HepG2 (cell line): ENCODE measurements at regions not wholly inside any gene's neighbourhood (a gene's known extent, or its start where the extent isn't known, plus 50 kb on each side); places are given as distances from the start of the nearest gene placed in this dataset.

Experiments
- ATAC-seq: fragments of 200-7000 bp; cut with Tn5 transposase; 3 replicates; pipeline ENCODE4 v1.9.1; 2020; ENCODE audit warnings: mild to moderate bottlenecking, moderate library complexity
- BruUV-seq: library from RNA; stranded (reverse); fragments of 400-500 nt; replicated peaks from 2 replicates; lab custom pipeline; 2021; lab: Mats Ljungman, UMichigan
- CTCF ChIA-PET: fragments of 300-600 bp; formaldehyde crosslinking; extraction: SDS; loops from one replicate; lab custom pipeline; 2021; ENCODE audit warnings: low total read pairs, inconsistent platforms, low intra/inter-chr PET ratio; lab: Yijun Ruan, JAX
- POLR2A ChIA-PET: fragments of 350-600 bp; sonication (Branson Sonifier 250); formaldehyde crosslinking; loops from one replicate; lab custom pipeline; 2020; ENCODE audit warnings: antibody characterized with exemption, inconsistent platforms; lab: Yijun Ruan, JAX
- DNase-seq: peaks from one replicate; pipeline ENCODE4 v3.0.0-alpha.2; 2015; ENCODE audit warnings: low spot score
- FAIRE-seq: peaks from 3 replicates; lab custom pipeline; 2011; peaks lifted over from hg19 to GRCh38; lab: Jason Lieb, UNC
- H2AFZ ChIP-seq: one replicate; pipeline ENCODE4 v1.6.1; 2011; ENCODE audit warnings: low read length, inconsistent platforms
- H3K27ac ChIP-seq: fragments of 300-600 bp; 3 replicates; pipeline ENCODE4 v1.8.0; 2011; ENCODE audit warnings: mixed run types, mild to moderate bottlenecking, mixed read lengths, low read length, inconsistent platforms; ENCODE audit not compliant: insufficient read depth; ENCODE audit errors: extremely low read length
- H3K27me3 ChIP-seq, 2 experiments: fragments of 200-600 bp in 1 of 2; 2 replicates in 1 of 2; 3 replicates in 1 of 2; pipeline versions ENCODE4 v1.6.0 to v1.8.0; 2011; ENCODE audit warnings: low read length in 2 of 2, mild to moderate bottlenecking in 2 of 2, moderate library complexity in 2 of 2, inconsistent platforms in 1 of 2; ENCODE audit not compliant: insufficient read depth in 2 of 2, control insufficient read depth in 1 of 2
- H3K36me3 ChIP-seq, 2 experiments: fragments of 200-600 bp in 1 of 2; replicated peaks in 1 of 2; 2 replicates in 1 of 2; 3 replicates in 1 of 2; pipeline versions ENCODE4 v1.5.1 to v1.8.0; 2011; ENCODE audit warnings: low read length in 2 of 2, inconsistent platforms in 1 of 2; ENCODE audit not compliant: insufficient read depth in 2 of 2, control insufficient read depth in 1 of 2
- H3K4me1 ChIP-seq: 2 replicates; pipeline ENCODE4 v1.5.1; 2012; ENCODE audit warnings: low read length, inconsistent platforms; ENCODE audit not compliant: insufficient read depth
- H3K4me2 ChIP-seq: 2 replicates; pipeline ENCODE4 v1.6.0; 2011; ENCODE audit warnings: low read depth, low read length, inconsistent platforms
- H3K4me3 ChIP-seq, 3 experiments: fragments of 200-600 bp in 1 of 3; sonication (generic), shearing (Covaris generic) in 1 of 3; replicated peaks in 1 of 3; 2 replicates each; pipeline ENCODE4 v1.5.1; 2011 to 2016; ENCODE audit warnings: low read length in 3 of 3, inconsistent platforms in 2 of 3, low read depth in 2 of 3, mild to moderate bottlenecking in 2 of 3, control low read depth in 1 of 3, mixed read lengths in 1 of 3; ENCODE audit not compliant: insufficient read depth in 1 of 3
- H3K79me2 ChIP-seq: one replicate; pipeline ENCODE4 v1.6.1; 2011; ENCODE audit warnings: low read length, inconsistent platforms; ENCODE audit not compliant: insufficient read depth
- H3K9ac ChIP-seq: 2 replicates; pipeline ENCODE4 v1.6.0; 2011; ENCODE audit warnings: mild to moderate bottlenecking, low read depth, low read length, inconsistent platforms; ENCODE audit not compliant: insufficient read depth
- H3K9me3 ChIP-seq: 2 replicates; pipeline ENCODE4 v1.5.1; 2012; ENCODE audit warnings: mild to moderate bottlenecking, low read length
- H4K20me1 ChIP-seq: 2 replicates; pipeline ENCODE4 v1.6.0; 2011; ENCODE audit warnings: inconsistent platforms, mild to moderate bottlenecking, low read length, moderate library complexity; ENCODE audit not compliant: insufficient read depth
- CCAR2 ChIP-seq: fragments of 200-400 bp; formaldehyde crosslinking; optimal IDR thresholded peaks from 2 replicates; pipeline ENCODE3; 2018; ENCODE audit warnings: low read depth, mild to moderate bottlenecking, low read length, moderate library complexity
- CREB1 ChIP-seq, 2 experiments: fragments of 450-650 bp in 1 of 2; IDR thresholded peaks; 2 replicates each; pipeline ENCODE4 v1.6.1; 2016 to 2017; ENCODE audit warnings: control low read depth in 1 of 2, mild to moderate bottlenecking in 1 of 2, missing compliant biosample characterization in 1 of 2, missing genetic modification characterization in 1 of 2
- DNMT1 ChIP-seq: sonication (generic); formaldehyde crosslinking; IDR thresholded peaks from 2 replicates; pipeline ENCODE4 v1.5.1; 2020; ENCODE audit warnings: mild to moderate bottlenecking, missing genetic modification reagents
- HDAC6 ChIP-seq: fragments of 200-600 bp; sonication (generic); IDR thresholded peaks from 2 replicates; pipeline ENCODE4 v1.7.0; 2017; ENCODE audit warnings: mild to moderate bottlenecking, antibody characterized with exemption, low read length, low read depth
- KLF6 ChIP-seq: IDR thresholded peaks from 2 replicates; pipeline ENCODE4 v1.8.0; 2016; ENCODE audit warnings: missing biosample characterization, missing genetic modification reagents
- MED8 ChIP-seq: sonication (generic); formaldehyde crosslinking; IDR thresholded peaks from 2 replicates; pipeline ENCODE4 v1.8.1; 2023; ENCODE audit warnings: mild to moderate bottlenecking, missing genetic modification reagents; ENCODE audit not compliant: insufficient replicate concordance
- NFIC ChIP-seq: IDR thresholded peaks from 2 replicates; pipeline ENCODE4 v1.6.1; 2012; ENCODE audit warnings: mild to moderate bottlenecking, low read length, inconsistent platforms
- NFYC ChIP-seq: IDR thresholded peaks from 2 replicates; pipeline ENCODE4 v1.6.1; 2016; ENCODE audit warnings: missing genetic modification reagents, missing compliant biosample characterization
- RARG ChIP-seq: sonication (generic); formaldehyde crosslinking; IDR thresholded peaks from 2 replicates; pipeline ENCODE4 v1.4.0; 2020; ENCODE audit warnings: low read depth, mild to moderate bottlenecking, missing genetic modification reagents
- STAG1 ChIP-seq: sonication (generic); formaldehyde crosslinking; IDR thresholded peaks from 2 replicates; pipeline ENCODE4 v1.4.0; 2020; ENCODE audit warnings: missing genetic modification reagents
- STAT5B ChIP-seq: sonication (generic); formaldehyde crosslinking; IDR thresholded peaks from 2 replicates; pipeline ENCODE4 v1.4.0; 2020; ENCODE audit warnings: missing genetic modification reagents
- TOPORS ChIP-seq: sonication (generic); formaldehyde crosslinking; IDR thresholded peaks from 2 replicates; pipeline ENCODE4 v1.8.0; 2023; ENCODE audit warnings: mild to moderate bottlenecking, missing genetic modification reagents
- ZNF10 ChIP-seq: sonication (generic); formaldehyde crosslinking; IDR thresholded peaks from 2 replicates; pipeline ENCODE4 v1.4.0; 2020; ENCODE audit warnings: mild to moderate bottlenecking, low read depth, missing genetic modification reagents, borderline replicate concordance
- ZNF207 ChIP-seq: fragments of 450-650 bp; IDR thresholded peaks from 2 replicates; pipeline ENCODE4 v1.6.1; 2016; ENCODE audit warnings: antibody characterized with exemption, borderline replicate concordance
- ZNF703 ChIP-seq: sonication (generic); formaldehyde crosslinking; IDR thresholded peaks from 2 replicates; pipeline ENCODE4 v1.5.1; 2020; ENCODE audit warnings: missing genetic modification reagents, mild to moderate bottlenecking, moderate library complexity, borderline replicate concordance
- WGBS: methylation state at CpG from one replicate; pipeline ENCODE4 v1.1.6; 2017; ENCODE audit warnings: low lambda C conversion rate; 5-methylcytosine and 5-hydroxymethylcytosine counted together
- in situ Hi-C: cut with HindIII; loops from 2 replicates; pipeline ENCODE4 v1.10.0; 2017; ENCODE audit warnings: low pct_unique_long_range_greater_than_20kb; ENCODE audit not compliant: extremely low pct_ligation_motif_present
- intact Hi-C: fragments of 100-400 bp; cut with micrococcal nuclease; formaldehyde crosslinking; loops from one replicate; pipeline ENCODE4 v1.10.0; 2022; ENCODE audit not compliant: unreplicated experiment
- TF ChIP-seq, protein P1 (sequence below): sonication (generic); formaldehyde crosslinking; IDR thresholded peaks from 2 replicates; pipeline ENCODE4 v1.4.0; 2020; ENCODE audit warnings: mild to moderate bottlenecking, missing genetic modification reagents

DNA sequence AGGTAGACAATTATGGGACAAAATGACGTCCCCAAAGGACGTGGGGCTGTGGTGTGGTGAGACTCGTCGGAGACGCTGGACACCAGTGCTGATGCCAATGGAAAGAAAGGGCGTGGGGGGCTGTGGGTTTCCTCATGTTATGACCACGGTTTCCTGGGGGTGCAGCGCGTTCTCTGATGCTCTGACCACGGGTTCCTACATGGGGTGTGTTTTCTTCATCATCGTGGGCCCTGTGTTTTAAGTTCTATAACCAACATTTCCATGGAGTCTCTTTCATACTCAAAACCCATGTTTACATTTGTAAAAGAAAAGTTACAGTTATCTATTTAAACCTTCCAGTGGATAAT lies 141.6 kb downstream of the RTP5 start:
- Histone ChIP-seq H2AFZ (no peak overlapping the region), H3K79me2 (no peaks in the 10 kb centered on the region), H3K9ac (no peak overlapping the region), H4K20me1 (no peaks in the 10 kb centered on the region), H3K9me3 (no peaks in the 10 kb centered on the region), H3K27me3 (peaks cover 4 to 28% of the 10 kb centered on the region in 2 experiments; a peak in 4 of 5 replicates), H3K4me2 (no peak overlapping the region), H3K36me3 (no peaks in the 10 kb centered on the region), H3K27ac (no peak overlapping the region), H3K4me3 (no peak overlapping the region), H3K4me1 (no peaks in the 10 kb centered on the region)
- in situ Hi-C loops: no loop called here
- peak; percentile 52 for ATAC-seq
- 34% methylated on average over 11 of the region's 11 CpGs for WGBS
- ChIA-PET CTCF (no interaction called here), POLR2A (no interaction called here)
- no peak for TF ChIP-seq RARG (CRISPR knock-in tag)
- TF ChIP-seq CREB1 (IDR thresholded peaks at IDR 0.05): peak; percentile 22; the same call in 1 of the 2 replicates
- no peak for TF ChIP-seq CREB1 (CRISPR knock-in tag; IDR thresholded peaks at IDR 0.05)
- BruUV-seq: no TSS peak
- intact Hi-C loops: no loop called here
- FAIRE-seq: no peak
- DNase-seq: no peak

DNA sequence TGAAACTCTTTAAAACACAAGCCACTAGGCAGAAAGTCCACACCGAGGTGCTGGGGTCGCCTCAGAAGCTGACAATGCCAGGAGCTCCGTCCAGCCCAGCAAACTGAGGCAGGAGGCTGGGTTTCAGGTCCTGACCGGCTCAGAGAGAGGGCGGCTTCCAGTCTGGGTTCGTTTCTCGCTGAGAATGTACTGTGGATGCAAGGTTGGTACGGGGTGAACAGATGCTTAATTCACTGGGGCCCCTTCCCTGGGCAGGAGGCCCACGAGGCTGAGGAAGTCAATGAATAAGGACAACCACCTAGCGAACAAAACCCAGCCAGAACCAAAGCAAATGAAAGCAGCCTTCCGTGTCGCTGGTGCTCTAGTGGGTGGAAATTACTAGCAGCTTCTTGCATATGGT lies 142.0 kb downstream of the RTP5 start:
- no peak overlapping the region for H2AFZ ChIP-seq
- no peaks in the 10 kb centered on the region for H3K4me1 ChIP-seq
- WGBS: 35% methylated on average over 12 of the region's 12 CpGs
- no peak for FAIRE-seq
- no peaks in the 10 kb centered on the region for H3K79me2 ChIP-seq
- POLR2A ChIA-PET: no interaction called here
- no peak overlapping the region for H3K27ac ChIP-seq
- BruUV-seq: no TSS peak
- no peaks in the 10 kb centered on the region for H3K36me3 ChIP-seq
- CTCF ChIA-PET: no interaction called here
- H3K9ac ChIP-seq: no peak overlapping the region
- H3K4me2 ChIP-seq: no peak overlapping the region
- H3K27me3 ChIP-seq: peaks cover 4 to 30% of the 10 kb centered on the region in 2 experiments; a peak in 4 of 5 replicates
- H3K9me3 ChIP-seq: no peaks in the 10 kb centered on the region
- intact Hi-C loops (no loop called here), in situ Hi-C loops (no loop called here)
- no peaks in the 10 kb centered on the region for H4K20me1 ChIP-seq
- no peak overlapping the region for H3K4me3 ChIP-seq
- ATAC-seq: peak; percentile 52
- no peak for DNase-seq
- TF ChIP-seq MED8 (CRISPR knock-in tag): no peak
- TF ChIP-seq STAT5B (CRISPR knock-in tag): no peak
- TF ChIP-seq ZNF207: no peak
- TF ChIP-seq ZNF703 (CRISPR knock-in tag): no peak
- TF ChIP-seq TOPORS (CRISPR knock-in tag): no peak
- TF ChIP-seq NFIC: no peak
- no peak for TF ChIP-seq ZNF10
- TF ChIP-seq HDAC6: no peak
- no peak for TF ChIP-seq KLF6
- TF ChIP-seq NFYC (CRISPR knock-in tag): no peak
- TF ChIP-seq, protein P1, sequence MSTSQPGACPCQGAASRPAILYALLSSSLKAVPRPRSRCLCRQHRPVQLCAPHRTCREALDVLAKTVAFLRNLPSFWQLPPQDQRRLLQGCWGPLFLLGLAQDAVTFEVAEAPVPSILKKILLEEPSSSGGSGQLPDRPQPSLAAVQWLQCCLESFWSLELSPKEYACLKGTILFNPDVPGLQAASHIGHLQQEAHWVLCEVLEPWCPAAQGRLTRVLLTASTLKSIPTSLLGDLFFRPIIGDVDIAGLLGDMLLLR (CRISPR knock-in tag): no peak
- TF ChIP-seq CCAR2: no peak
- TF ChIP-seq DNMT1: no peak
- TF ChIP-seq STAG1 (CRISPR knock-in tag): no peak
